ENCODE measurements at regions not wholly inside any gene's neighbourhood (a gene's known extent, or its start where the extent isn't known, plus 50 kb on each side); places are given as distances from the start of the nearest gene placed in this dataset.

DNA sequence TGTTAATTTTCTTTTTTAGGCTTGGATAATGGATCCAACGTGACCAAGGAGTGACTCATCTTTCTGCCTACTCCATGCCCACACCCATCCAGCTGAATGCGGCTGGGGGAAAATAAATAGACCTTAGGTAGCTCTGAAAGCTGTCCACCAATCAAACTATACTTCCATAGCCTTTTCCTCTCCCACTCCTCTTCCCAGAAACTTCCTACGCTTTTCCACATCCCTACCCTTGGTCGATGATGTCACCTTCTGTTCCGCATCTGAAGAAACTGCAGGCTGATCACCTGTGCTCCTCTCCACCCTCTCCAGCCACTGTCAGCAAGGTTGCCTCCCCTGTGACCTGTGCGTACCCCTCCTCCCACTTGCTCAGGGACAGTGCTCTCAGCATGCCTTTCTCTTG is 359.8 kb upstream of the KLF6 start:
- no peak for TF ChIP-seq CTCF (IDR thresholded peaks at IDR 0.05; ENCODE audit: poor library complexity, severe bottlenecking)
- Histone ChIP-seq H3K36me3 (ENCODE audit: low read depth) (no peaks in the 10 kb centered on the region), H3K27ac (ENCODE audit: poor library complexity, severe bottlenecking) (no peak overlapping the region), H3K4me3 (ENCODE audit: severe bottlenecking) (no peak overlapping the region), H3K27me3 (ENCODE audit: insufficient read depth, poor library complexity, severe bottlenecking) (no peaks in the 10 kb centered on the region), H3K4me1 (ENCODE audit: insufficient read depth, poor library complexity, severe bottlenecking) (peaks cover 8% of the 10 kb centered on the region), H3K9me3 (ENCODE audit: severe bottlenecking) (no peaks in the 10 kb centered on the region)
- DNase-seq (ENCODE audit: low spot score) (no peak), ATAC-seq (ENCODE audit: low read depth) (peak; percentile 81)

DNA sequence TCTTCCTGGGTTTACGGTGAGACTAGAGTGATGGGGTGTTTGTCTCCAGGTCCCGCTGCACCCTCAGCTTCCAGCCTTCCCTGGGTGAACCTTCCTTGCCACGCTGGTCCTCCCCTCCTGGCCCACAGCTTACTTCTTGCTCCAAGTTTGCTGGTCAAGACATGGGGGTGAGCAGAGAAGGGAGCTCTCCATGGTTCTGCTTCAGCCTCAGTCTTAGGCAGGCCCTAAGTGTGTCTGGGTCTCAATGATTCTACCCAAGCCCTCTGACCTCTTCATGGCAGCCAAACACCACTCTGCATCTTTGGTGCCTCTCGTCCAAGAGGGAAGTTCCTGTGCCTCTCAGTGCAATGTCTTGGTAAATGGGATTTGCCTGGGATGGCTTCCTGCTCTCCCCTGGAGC is 356.5 kb upstream of the KLF6 start:
- H3K4me3 ChIP-seq (ENCODE audit: severe bottlenecking): no peak overlapping the region
- H3K4me1 ChIP-seq (ENCODE audit: insufficient read depth, poor library complexity, severe bottlenecking): peaks cover 8% of the 10 kb centered on the region
- no peaks in the 10 kb centered on the region for H3K27me3 ChIP-seq (ENCODE audit: insufficient read depth, poor library complexity, severe bottlenecking)
- TF ChIP-seq CTCF (IDR thresholded peaks at IDR 0.05; ENCODE audit: poor library complexity, severe bottlenecking): no peak
- no peak for ATAC-seq (ENCODE audit: low read depth)
- H3K36me3 ChIP-seq (ENCODE audit: low read depth): no peaks in the 10 kb centered on the region
- H3K9me3 ChIP-seq (ENCODE audit: severe bottlenecking): no peaks in the 10 kb centered on the region
- no peak overlapping the region for H3K27ac ChIP-seq (ENCODE audit: poor library complexity, severe bottlenecking)
- no peak for DNase-seq (ENCODE audit: low spot score)

DNA sequence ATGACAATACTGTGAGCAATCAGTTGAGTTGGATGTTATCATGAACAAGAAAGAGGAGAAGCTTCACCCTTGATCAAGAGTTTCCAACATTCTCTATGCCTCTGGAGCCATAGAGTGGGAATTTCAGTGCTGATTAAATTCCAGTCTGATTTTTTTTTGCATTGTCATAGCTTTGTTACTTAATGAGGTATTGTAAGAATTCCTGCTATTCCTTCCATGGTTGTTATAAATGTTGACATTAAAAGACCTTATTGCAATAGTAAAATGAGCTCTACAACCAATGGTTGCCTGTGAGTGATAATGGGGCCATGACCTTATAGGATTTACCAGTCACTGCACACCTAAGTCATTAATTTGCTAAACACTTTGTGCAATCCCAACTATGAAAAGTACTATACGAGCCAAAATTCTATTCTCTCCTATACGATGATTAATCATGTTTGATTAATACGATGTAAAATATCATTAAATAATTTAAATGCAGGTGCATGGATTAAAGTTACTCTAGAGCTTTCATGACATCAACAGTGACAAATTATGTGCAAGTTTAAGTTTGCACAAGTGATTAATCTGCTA is 353.2 kb upstream of the KLF6 start:
- no peak for ATAC-seq (ENCODE audit: low read depth)
- Histone ChIP-seq H3K36me3 (ENCODE audit: low read depth) (no peaks in the 10 kb centered on the region), H3K4me3 (ENCODE audit: severe bottlenecking) (no peak overlapping the region), H3K4me1 (ENCODE audit: insufficient read depth, poor library complexity, severe bottlenecking) (no peaks in the 10 kb centered on the region), H3K9me3 (ENCODE audit: severe bottlenecking) (no peaks in the 10 kb centered on the region), H3K27ac (ENCODE audit: poor library complexity, severe bottlenecking) (no peak overlapping the region), H3K27me3 (ENCODE audit: insufficient read depth, poor library complexity, severe bottlenecking) (no peaks in the 10 kb centered on the region)
- DNase-seq (ENCODE audit: low spot score): no peak
- TF ChIP-seq CTCF (IDR thresholded peaks at IDR 0.05; ENCODE audit: poor library complexity, severe bottlenecking): no peak

DNA sequence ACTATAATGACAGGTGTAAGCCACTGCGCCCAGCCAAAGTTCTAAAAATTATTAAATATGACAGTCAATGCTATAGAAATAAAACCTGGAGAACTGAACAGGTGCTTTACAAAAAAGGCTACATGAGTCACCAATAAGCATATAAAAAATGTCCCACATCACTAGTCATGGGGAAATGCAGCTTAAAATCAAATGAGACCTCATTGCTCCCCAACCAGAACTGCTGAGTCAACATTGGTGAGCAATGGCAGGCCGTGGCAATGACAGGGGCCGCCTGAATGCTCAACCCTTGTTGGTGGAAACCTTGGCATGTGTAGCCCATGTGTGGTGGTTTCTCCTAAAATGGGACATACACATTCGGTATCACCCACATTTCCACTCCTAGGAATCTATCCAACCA is 352.3 kb upstream of the KLF6 start:
- no peaks in the 10 kb centered on the region for H3K9me3 ChIP-seq (ENCODE audit: severe bottlenecking)
- H3K4me1 ChIP-seq (ENCODE audit: insufficient read depth, poor library complexity, severe bottlenecking): peaks cover 1% of the 10 kb centered on the region
- no peak for DNase-seq (ENCODE audit: low spot score)
- no peaks in the 10 kb centered on the region for H3K36me3 ChIP-seq (ENCODE audit: low read depth)
- no peak for ATAC-seq (ENCODE audit: low read depth)
- H3K27me3 ChIP-seq (ENCODE audit: insufficient read depth, poor library complexity, severe bottlenecking): no peaks in the 10 kb centered on the region
- H3K4me3 ChIP-seq (ENCODE audit: severe bottlenecking): no peak overlapping the region
- TF ChIP-seq CTCF (IDR thresholded peaks at IDR 0.05; ENCODE audit: poor library complexity, severe bottlenecking): no peak
- no peak overlapping the region for H3K27ac ChIP-seq (ENCODE audit: poor library complexity, severe bottlenecking)

DNA sequence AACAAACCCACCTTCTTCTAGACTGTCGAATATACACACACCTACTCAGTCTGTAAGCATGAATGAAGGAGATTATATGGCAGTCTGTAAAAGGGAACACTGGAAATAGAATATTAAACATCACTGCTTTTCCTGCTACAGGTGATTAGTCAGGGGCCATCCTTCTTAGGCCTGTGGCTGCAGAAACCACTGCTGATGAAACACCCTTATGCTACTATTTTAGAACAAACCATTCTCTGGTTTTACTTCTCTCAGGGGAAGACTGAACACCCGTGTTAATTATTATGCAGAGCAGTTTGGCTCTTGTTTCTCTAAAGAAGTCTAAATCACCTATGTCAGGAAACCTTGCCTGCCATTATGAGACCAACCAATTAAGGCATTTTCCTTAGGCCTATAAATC is 351.1 kb upstream of the KLF6 start:
- H3K27ac ChIP-seq (ENCODE audit: poor library complexity, severe bottlenecking): no peak overlapping the region
- H3K27me3 ChIP-seq (ENCODE audit: insufficient read depth, poor library complexity, severe bottlenecking): no peaks in the 10 kb centered on the region
- no peak overlapping the region for H3K4me3 ChIP-seq (ENCODE audit: severe bottlenecking)
- H3K9me3 ChIP-seq (ENCODE audit: severe bottlenecking): no peaks in the 10 kb centered on the region
- TF ChIP-seq CTCF (IDR thresholded peaks at IDR 0.05; ENCODE audit: poor library complexity, severe bottlenecking): no peak
- H3K36me3 ChIP-seq (ENCODE audit: low read depth): no peaks in the 10 kb centered on the region
- ATAC-seq (ENCODE audit: low read depth) (no peak), DNase-seq (ENCODE audit: low spot score) (no peak)
- H3K4me1 ChIP-seq (ENCODE audit: insufficient read depth, poor library complexity, severe bottlenecking): peaks cover 11% of the 10 kb centered on the region

Measured in RWPE2 (cell line).